ENCODE measurements at regions not wholly inside any gene's neighbourhood (a gene's known extent, or its start where the extent isn't known, plus 50 kb on each side); places are given as distances from the start of the nearest gene placed in this dataset.

DNA sequence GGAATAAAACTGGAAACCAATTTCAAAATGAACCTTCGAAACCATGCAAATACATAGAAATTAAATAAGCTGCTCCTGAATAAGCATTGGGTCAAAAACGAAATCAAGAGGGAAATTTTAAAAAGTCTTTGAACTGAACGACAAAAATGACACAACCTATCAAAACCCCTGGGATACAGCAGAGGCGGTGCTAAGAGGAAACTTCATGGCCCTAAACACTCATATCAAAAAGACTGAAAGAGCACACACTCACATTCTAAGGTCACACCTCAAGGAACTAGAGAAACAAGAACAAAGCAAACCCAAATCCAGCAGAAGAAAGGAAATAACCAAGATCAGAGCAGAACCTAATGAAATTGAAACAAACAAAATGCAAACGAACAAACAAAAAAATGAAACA lies 85.2 kb upstream of the CDC42BPA start:
- TF ChIP-seq, protein P1, sequence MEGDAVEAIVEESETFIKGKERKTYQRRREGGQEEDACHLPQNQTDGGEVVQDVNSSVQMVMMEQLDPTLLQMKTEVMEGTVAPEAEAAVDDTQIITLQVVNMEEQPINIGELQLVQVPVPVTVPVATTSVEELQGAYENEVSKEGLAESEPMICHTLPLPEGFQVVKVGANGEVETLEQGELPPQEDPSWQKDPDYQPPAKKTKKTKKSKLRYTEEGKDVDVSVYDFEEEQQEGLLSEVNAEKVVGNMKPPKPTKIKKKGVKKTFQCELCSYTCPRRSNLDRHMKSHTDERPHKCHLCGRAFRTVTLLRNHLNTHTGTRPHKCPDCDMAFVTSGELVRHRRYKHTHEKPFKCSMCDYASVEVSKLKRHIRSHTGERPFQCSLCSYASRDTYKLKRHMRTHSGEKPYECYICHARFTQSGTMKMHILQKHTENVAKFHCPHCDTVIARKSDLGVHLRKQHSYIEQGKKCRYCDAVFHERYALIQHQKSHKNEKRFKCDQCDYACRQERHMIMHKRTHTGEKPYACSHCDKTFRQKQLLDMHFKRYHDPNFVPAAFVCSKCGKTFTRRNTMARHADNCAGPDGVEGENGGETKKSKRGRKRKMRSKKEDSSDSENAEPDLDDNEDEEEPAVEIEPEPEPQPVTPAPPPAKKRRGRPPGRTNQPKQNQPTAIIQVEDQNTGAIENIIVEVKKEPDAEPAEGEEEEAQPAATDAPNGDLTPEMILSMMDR (conservative IDR thresholded peaks at IDR 0.05; ENCODE audit: low read depth), result no peak
- H3K27ac ChIP-seq, result no peak overlapping the region
- ChIA-PET POLR2A (ENCODE audit: low non-redundant PET) (no interaction called here), CTCF (no interaction called here)
- no peak for DNase-seq (ENCODE audit: low spot score)

DNA sequence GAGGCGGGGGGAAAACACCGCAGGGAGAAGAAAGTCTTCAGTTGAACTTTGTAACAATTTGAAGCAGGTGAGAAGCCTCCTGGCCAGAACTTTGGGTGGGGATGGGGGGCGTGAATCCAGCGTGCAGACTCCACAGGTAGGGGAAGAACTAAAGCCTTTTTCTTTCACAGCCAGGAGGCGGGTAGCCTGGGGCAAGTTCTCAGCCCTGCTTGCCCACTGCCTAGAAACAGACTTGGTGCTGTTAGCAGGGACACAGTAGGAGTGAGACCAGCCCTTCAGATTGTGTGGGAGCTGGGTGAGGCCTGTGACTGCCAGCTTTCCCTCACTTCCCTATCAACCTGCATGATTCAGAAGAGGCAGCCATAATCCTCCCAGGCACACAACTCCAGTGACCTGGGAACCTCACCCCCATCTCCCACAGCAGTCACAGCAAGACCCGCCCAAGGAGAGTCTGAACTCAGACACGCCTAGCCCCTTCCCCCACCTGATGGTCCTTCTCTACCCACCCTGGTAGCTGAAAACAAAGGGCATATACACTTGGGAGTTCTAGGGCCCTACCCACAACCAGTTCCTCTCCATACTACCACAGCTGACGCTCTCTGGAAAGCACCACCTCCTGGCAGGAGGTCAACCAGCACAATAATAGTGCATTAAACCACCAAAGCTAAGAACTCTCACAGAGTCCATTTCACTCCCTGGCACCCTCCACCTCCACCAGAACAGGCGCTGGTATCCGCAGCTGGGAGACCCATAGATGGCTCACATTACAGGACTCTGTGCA lies 83.5 kb upstream of the CDC42BPA start:
- CTCF ChIA-PET, result interaction anchor here (0.7 kb wide), 1 partner anchor 320 kb away, joined by 3 read pairs; no protein-coding TSS in a partner anchor
- POLR2A ChIA-PET (ENCODE audit: low non-redundant PET), result no interaction called here
- DNase-seq (ENCODE audit: low spot score), result no peak
- TF ChIP-seq, protein P1 (conservative IDR thresholded peaks at IDR 0.05; ENCODE audit: low read depth), result no peak
- H3K27ac ChIP-seq, result no peak overlapping the region

DNA sequence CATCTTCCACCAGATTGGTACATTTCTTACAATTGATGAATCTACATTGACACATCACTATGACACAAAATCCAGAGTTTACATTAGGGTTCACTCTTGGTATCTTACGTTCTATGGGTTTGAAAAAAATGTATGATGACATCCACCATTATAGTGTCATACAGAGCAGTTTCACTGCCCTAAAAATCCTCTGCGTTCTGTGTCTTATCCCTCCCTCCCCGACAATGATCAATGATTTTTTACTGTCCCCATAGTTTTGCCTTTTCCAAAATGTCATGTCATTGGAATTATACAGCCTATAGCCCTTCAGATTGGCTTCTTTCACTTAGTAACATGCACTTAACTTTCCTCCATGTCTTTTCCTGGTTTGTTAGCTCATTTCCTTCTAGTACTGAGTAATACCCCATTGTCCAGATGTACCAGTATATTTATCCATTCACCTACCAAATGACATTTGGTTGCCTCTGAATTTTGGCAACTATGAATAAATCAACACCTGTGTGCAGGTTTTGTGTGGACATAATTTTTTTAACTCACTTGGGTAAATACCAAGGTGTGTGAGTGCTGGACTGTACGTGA lies 80.9 kb upstream of the CDC42BPA start:
- CTCF ChIA-PET, result interaction anchor here (0.6 kb wide), 1 partner anchor 94 kb away, joined by 3 read pairs; no protein-coding TSS in a partner anchor
- POLR2A ChIA-PET (ENCODE audit: low non-redundant PET), result no interaction called here
- no peak overlapping the region for H3K27ac ChIP-seq
- TF ChIP-seq, protein P1 (conservative IDR thresholded peaks at IDR 0.05; ENCODE audit: low read depth), result no peak
- DNase-seq (ENCODE audit: low spot score), result no peak

DNA sequence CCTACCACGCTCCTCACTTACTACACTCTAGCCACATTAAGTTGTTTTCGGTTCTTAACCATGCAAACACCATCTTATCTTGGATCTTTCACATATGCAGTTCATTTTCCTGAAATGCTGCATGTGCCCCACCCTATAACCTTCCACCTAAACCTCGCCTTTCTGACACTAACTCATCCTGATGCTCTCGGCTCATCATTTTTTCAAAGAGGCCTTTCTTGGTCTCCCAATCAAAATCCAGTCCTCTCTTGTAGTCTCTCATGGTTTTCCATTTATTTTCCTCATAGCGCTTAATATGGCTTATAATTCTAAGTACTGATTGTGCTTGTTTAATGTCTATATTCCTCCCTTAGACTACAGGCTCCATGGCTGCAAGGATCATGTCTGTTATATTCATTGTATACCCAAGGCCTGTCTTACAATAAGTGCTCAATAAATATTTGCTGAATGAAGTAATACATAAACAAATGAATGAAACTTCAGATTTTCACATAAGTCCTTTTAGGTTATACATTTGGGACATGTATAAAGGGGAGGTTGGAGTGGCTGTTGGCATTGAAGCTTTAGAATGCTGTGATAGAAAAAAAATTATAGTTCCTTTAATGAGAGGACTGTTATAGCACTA lies 79.2 kb upstream of the CDC42BPA start:
- no peak overlapping the region for H3K27ac ChIP-seq
- TF ChIP-seq, protein P1 (conservative IDR thresholded peaks at IDR 0.05; ENCODE audit: low read depth), result no peak
- DNase-seq (ENCODE audit: low spot score), result no peak
- ChIA-PET POLR2A (ENCODE audit: low non-redundant PET) (no interaction called here), CTCF (no interaction called here)

DNA sequence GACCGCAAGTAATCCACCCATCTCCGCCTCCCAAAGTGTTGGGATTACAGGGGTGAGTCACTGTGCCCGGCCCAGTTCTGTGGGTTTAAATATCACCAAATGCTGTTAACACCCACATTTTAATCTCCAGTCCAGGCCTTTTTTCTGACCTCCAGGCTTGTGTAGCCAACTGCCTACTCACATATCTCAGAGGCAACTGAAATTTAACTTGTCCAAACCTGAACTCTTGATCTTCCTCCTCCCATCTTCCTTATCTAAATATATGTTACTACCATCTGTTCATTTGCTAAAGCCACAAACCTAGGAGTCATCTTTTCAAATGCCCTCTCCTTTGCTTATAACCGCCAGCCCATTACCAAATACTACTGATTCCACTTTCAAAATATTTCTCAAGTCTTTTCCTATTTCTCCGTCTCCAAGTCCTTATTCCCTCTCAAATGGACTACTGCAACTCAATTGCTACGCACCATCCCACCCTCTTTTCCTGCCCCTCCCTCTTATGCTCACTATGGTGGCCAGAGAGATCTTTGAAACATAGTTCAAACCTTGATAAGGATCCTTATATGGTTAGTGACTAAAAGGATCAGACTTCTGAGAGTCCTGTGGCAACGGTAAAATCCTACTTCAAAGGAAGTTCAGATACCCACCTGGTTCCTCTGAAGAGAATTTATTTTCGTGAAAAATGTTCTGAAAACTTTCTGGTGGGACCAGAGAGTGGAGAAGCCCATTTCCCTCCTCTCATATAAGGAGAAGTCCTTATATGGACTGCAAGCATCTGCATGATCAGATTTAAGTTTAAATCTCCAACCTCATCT lies 78.5 kb upstream of the CDC42BPA start:
- POLR2A ChIA-PET (ENCODE audit: low non-redundant PET), result no interaction called here
- H3K27ac ChIP-seq, result no peak overlapping the region
- CTCF ChIA-PET, result no interaction called here
- TF ChIP-seq, protein P1 (conservative IDR thresholded peaks at IDR 0.05; ENCODE audit: low read depth), result no peak
- no peak for DNase-seq (ENCODE audit: low spot score)

DNA sequence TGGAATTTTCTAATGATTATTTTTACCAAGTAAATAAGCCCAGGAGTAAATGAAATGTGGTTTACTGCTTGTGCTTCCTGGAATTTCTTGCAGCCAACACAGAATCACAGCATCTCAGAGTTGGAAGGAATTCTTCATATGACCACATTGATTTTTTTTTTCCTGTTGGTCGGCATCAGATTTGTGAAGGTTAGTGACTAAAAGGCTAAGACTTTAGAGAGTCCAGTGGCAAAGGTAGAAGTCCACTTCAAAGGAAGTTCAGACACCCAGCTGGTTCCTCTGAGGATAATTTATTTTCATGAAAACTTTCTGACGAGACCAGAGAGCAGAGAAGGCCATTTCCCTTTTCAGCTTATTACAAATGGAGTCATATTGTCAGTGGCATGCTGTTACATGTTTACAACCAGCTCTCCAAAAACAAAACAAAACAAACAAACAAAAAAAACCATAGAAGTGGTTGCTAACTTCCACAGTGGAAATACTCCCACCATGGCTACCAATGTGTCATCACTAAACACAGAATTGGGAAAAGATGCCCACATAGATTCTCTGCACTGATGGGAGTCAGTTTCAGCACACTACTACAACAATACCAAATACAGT lies 77.2 kb upstream of the CDC42BPA start:
- no peak overlapping the region for H3K27ac ChIP-seq
- CTCF ChIA-PET, result no interaction called here
- no peak for DNase-seq (ENCODE audit: low spot score)
- TF ChIP-seq, protein P1 (conservative IDR thresholded peaks at IDR 0.05; ENCODE audit: low read depth), result no peak
- POLR2A ChIA-PET (ENCODE audit: low non-redundant PET), result no interaction called here

Data from RWPE1 (cell line).